ENCODE measurements at regions not wholly inside any gene's neighbourhood (a gene's known extent, or its start where the extent isn't known, plus 50 kb on each side); places are given as distances from the start of the nearest gene placed in this dataset.

- TF ChIP-seq YY1 (IDR thresholded peaks at IDR 0.05; ENCODE audit: insufficient read depth, insufficient read length) (no peak), ZNF274 (IDR thresholded peaks at IDR 0.05; ENCODE audit: low read depth, low read length) (no peak)
Measured at GRCh38 chr13:59527500-59527899, 636.2 kb downstream of the DIAPH3 start.

All from NT2/D1 (cell line).